ENCODE measurements at regions not wholly inside any gene's neighbourhood (a gene's known extent, or its start where the extent isn't known, plus 50 kb on each side); places are given as distances from the start of the nearest gene placed in this dataset.

DNA sequence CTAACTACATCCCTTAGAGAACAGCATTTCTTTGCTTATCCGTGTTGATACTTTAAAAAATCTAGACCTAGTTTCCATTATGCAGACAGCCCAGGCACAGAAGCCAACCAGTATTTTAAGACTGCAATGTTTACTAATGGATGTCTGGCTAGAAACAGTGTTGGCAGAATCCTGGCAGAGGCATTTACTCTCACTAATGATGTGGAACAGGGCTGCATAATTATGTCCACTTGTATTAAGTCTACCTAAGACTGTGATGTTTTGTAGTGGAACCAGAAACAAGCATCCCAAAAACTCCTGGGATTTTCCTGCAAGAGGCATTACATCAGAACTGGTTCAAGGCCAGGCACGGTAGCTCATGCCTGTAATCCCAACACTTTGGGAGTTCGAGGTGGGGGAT is 50.2 kb upstream of the PICALM start:
- no peak for DNase-seq (ENCODE audit: low read depth)
